Breast epithelium (tissue), 3 donors: ENCODE measurements at regions not wholly inside any gene's neighbourhood (a gene's known extent, or its start where the extent isn't known, plus 50 kb on each side); places are given as distances from the start of the nearest gene placed in this dataset.

ENCODE experiments used
- POLR2A ChIP-seq: fragments of 450-650 bp; IDR thresholded peaks from one replicate; pipeline ENCODE4 v1.6.1; 2016; ENCODE audit warnings: antibody characterized with exemption, mild to moderate bottlenecking, moderate library complexity
- POLR2AphosphoS5 ChIP-seq, 3 donors: sonication (generic); formaldehyde crosslinking; IDR thresholded peaks; one replicate each; pipeline ENCODE4 v1.6.1; 2017; ENCODE audit warnings: antibody characterized with exemption in 3 of 3

- no peak for TF ChIP-seq POLR2AphosphoS5 (IDR thresholded peaks at IDR 0.05)
- no peak for TF ChIP-seq POLR2A
Observed at GRCh38 chr18:27769152-27769551, 407.8 kb downstream of the CDH2 start.
